ENCODE measurements at regions not wholly inside any gene's neighbourhood (a gene's known extent, or its start where the extent isn't known, plus 50 kb on each side); places are given as distances from the start of the nearest gene placed in this dataset.

GRCh38 chr20:22529150-22530019 lies 55.0 kb downstream of the FOXA2 start:
- Histone ChIP-seq H3K36me3 (ENCODE audit: control insufficient read depth, insufficient read depth, low read length) (no peaks in the 10 kb centered on the region), H3K4me3 (ENCODE audit: low read depth, low read length) (no peak overlapping the region), H3K27me3 (ENCODE audit: control insufficient read depth, insufficient read depth, low read length) (no peaks in the 10 kb centered on the region)
- DNase-seq (ENCODE audit: low read depth): no peak
- TF ChIP-seq CTCF (IDR thresholded peaks at IDR 0.05; ENCODE audit: insufficient read depth, low read depth, low read length): no peak
- POLR2A ChIA-PET: no interaction called here
- CTCF ChIA-PET: no interaction called here

GRCh38 chr20:22526512-22527012 lies 57.8 kb downstream of the FOXA2 start:
- no peak for TF ChIP-seq CTCF (IDR thresholded peaks at IDR 0.05; ENCODE audit: insufficient read depth, low read depth, low read length)
- POLR2A ChIA-PET: no interaction called here
- H3K4me3 ChIP-seq (ENCODE audit: low read depth, low read length): no peak overlapping the region
- H3K36me3 ChIP-seq (ENCODE audit: control insufficient read depth, insufficient read depth, low read length): no peaks in the 10 kb centered on the region
- H3K27me3 ChIP-seq (ENCODE audit: control insufficient read depth, insufficient read depth, low read length): no peaks in the 10 kb centered on the region
- CTCF ChIA-PET: no interaction called here
- DNase-seq (ENCODE audit: low read depth): no peak

GRCh38 chr20:22525821-22526220 lies 58.6 kb downstream of the FOXA2 start:
- POLR2A ChIA-PET: no interaction called here
- H3K27me3 ChIP-seq (ENCODE audit: control insufficient read depth, insufficient read depth, low read length): no peaks in the 10 kb centered on the region
- no peak overlapping the region for H3K4me3 ChIP-seq (ENCODE audit: low read depth, low read length)
- CTCF ChIA-PET: no interaction called here
- no peak for TF ChIP-seq CTCF (IDR thresholded peaks at IDR 0.05; ENCODE audit: insufficient read depth, low read depth, low read length)
- H3K36me3 ChIP-seq (ENCODE audit: control insufficient read depth, insufficient read depth, low read length): no peaks in the 10 kb centered on the region
- DNase-seq (ENCODE audit: low read depth): no peak

- ChIA-PET CTCF (no interaction called here), POLR2A (no interaction called here)
- no peak overlapping the region for H3K4me3 ChIP-seq (ENCODE audit: low read depth, low read length)
- H3K36me3 ChIP-seq (ENCODE audit: control insufficient read depth, insufficient read depth, low read length): no peaks in the 10 kb centered on the region
- TF ChIP-seq CTCF (IDR thresholded peaks at IDR 0.05; ENCODE audit: insufficient read depth, low read depth, low read length): no peak
- no peaks in the 10 kb centered on the region for H3K27me3 ChIP-seq (ENCODE audit: control insufficient read depth, insufficient read depth, low read length)
- DNase-seq (ENCODE audit: low read depth): no peak
Measured at GRCh38 chr20:22525069-22525820, 59.1 kb downstream of the FOXA2 start.

- ChIA-PET CTCF (no interaction called here), POLR2A (no interaction called here)
- DNase-seq (ENCODE audit: low read depth): no peak
- H3K36me3 ChIP-seq (ENCODE audit: control insufficient read depth, insufficient read depth, low read length): no peaks in the 10 kb centered on the region
- no peak for TF ChIP-seq CTCF (IDR thresholded peaks at IDR 0.05; ENCODE audit: insufficient read depth, low read depth, low read length)
- H3K27me3 ChIP-seq (ENCODE audit: control insufficient read depth, insufficient read depth, low read length): no peaks in the 10 kb centered on the region
- H3K4me3 ChIP-seq (ENCODE audit: low read depth, low read length): no peak overlapping the region
Measured at GRCh38 chr20:22524393-22525015, 59.9 kb downstream of the FOXA2 start.

All from BJ (cell line).